WI38 (cell line): ENCODE measurements at regions not wholly inside any gene's neighbourhood (a gene's known extent, or its start where the extent isn't known, plus 50 kb on each side); places are given as distances from the start of the nearest gene placed in this dataset.

Experiments
- H3K4me3 ChIP-seq: 2 replicates; pipeline ENCODE4 v1.5.1; 2011; ENCODE audit warnings: low read depth, mild to moderate bottlenecking, control low read depth, low read length
- CTCF ChIP-seq: IDR thresholded peaks from 2 replicates; pipeline ENCODE4 v1.5.1; 2012; ENCODE audit warnings: low read depth, mild to moderate bottlenecking, control low read depth, low read length

DNA sequence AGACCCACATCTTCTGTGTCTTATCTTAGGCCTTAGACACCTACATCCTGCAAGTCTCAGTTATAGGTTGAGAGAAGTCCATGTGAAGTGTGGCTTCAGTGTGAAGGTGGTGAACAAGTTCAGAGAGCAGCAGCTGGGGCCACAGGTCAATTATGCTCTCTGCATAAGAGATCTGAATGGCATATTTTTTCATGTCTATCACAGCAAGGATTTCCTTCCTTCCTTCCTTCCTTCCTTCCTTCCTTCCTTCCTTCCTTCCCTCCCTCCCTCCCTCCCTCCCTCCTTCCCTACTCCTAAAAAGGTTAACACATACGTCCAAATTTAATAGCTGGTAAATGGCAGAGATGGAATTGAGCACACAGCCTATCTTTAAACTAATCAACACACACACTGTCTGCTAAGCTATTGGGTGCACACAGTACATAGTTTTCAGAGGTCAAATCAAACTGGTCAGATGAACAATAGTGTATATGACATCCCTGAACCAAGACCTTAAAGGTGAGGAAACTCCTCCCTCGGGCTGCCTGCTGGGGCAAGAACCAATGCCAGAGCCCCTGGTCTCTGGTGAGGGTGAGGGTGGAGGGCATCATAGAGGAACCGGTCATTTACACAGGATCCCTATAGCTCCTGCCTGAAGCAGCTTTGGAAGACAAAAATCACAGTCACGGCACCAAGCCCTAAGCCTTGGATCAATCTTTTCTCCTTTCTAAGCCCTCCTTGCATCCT is 240.9 kb downstream of the ICOS start:
- no peak for TF ChIP-seq CTCF
- no peak overlapping the region for H3K4me3 ChIP-seq

- no peak overlapping the region for H3K4me3 ChIP-seq
- peak; percentile 49 for TF ChIP-seq CTCF
Measured at GRCh38 chr2:204177977-204178522, 241.5 kb downstream of the ICOS start.

- TF ChIP-seq CTCF: no peak
- no peak overlapping the region for H3K4me3 ChIP-seq
Measured at GRCh38 chr2:204180649-204181048, 244.1 kb downstream of the ICOS start.

DNA sequence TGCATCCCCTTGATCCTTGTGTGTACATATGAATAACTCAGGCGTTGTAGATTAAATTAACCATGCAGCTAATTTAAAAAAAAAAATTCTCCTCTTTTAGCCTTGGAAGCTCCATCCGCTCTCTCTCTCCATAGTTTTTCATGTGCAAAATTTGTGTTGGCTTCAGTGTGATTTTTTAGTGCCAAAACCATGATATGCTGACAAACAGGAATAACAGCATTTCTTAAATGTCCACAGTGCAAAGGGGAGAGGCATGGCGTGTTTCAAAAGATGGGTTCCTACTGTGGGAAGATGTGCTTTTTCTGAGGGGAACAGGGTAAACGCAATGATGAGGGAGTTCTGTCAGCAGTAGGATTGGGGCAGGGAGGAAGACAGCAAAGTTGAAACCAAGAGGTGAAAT is 247.0 kb downstream of the ICOS start:
- TF ChIP-seq CTCF: no peak

DNA sequence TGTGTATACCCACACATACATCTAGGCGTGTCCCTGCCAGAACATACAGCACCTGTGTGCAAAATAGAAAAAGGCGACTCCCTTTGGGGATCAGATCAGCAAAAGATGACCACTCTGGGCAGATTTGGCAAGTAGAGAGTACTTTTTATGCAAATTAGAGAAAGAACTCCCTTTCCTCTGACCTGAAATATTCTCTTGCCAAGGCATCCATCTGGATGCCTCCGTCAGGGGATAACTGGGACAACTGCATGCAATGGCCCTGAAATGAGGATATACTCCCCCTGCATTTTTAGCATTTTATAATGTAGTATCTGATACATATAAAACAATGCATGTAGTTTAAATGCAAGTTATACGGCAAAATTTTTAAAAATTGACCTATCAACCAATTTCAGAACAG is 247.7 kb downstream of the ICOS start:
- H3K4me3 ChIP-seq: no peak overlapping the region
- no peak for TF ChIP-seq CTCF

More for the DNA sequence above, 247.0 kb downstream of the ICOS start:
- H3K4me3 ChIP-seq: no peak overlapping the region

GRCh38 chr2:204187229-204188083 is 250.9 kb downstream of the ICOS start:
- H3K4me3 ChIP-seq: no peak overlapping the region
- TF ChIP-seq CTCF: no peak

DNA sequence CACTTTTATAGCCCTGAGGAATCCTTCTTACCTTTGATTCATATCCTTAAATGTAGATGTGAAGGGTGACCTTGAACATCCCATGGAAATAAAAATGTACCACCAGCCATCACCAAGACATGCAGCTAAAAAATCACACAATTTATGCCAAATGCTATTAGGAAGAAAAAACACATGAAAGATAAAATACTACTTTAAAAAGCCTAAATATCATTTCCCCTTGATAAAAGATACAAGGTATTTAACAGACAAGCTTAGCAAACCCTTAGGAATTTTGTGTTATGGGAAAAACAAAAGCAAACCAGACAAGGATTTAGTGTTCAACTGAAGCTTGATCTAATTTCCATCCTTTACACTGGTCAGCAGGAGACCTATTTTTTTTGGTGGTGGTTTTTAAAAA is 255.0 kb downstream of the ICOS start:
- TF ChIP-seq CTCF: no peak

More for the DNA sequence above, 255.0 kb downstream of the ICOS start:
- no peak overlapping the region for H3K4me3 ChIP-seq
